AG04449 (cell line): ENCODE measurements at regions not wholly inside any gene's neighbourhood (a gene's known extent, or its start where the extent isn't known, plus 50 kb on each side); places are given as distances from the start of the nearest gene placed in this dataset.

Experiments used
- CTCF ChIA-PET: fragments of 350-600 bp; formaldehyde crosslinking; extraction: SDS; loops from one replicate; lab custom pipeline; 2021; ENCODE audit warnings: antibody characterized with exemption; lab: Yijun Ruan, JAX
- POLR2A ChIA-PET: fragments of 400-600, 350-600 bp; formaldehyde crosslinking; extraction: SDS; loops from one replicate; lab custom pipeline; 2020; ENCODE audit warnings: antibody characterized with exemption, inconsistent platforms; lab: Yijun Ruan, JAX
- DNase-seq: peaks from one replicate; pipeline ENCODE4 v3.0.0-alpha.2; 2010; ENCODE audit warnings: low read depth, low spot score
- H3K4me3 ChIP-seq: 2 replicates; pipeline ENCODE4 v1.5.1; 2011; ENCODE audit warnings: low read depth, mild to moderate bottlenecking, control low read depth, low read length
- CTCF ChIP-seq: IDR thresholded peaks from one replicate; pipeline ENCODE4 v1.5.1; 2011; ENCODE audit warnings: mild to moderate bottlenecking, moderate library complexity, low read length, control low read depth, inconsistent platforms; ENCODE audit not compliant: insufficient read depth; ENCODE audit errors: missing control alignments

- CTCF ChIA-PET = no interaction called here
- no peak overlapping the region for H3K4me3 ChIP-seq
- POLR2A ChIA-PET = no interaction called here
- no peak for TF ChIP-seq CTCF
- DNase-seq = no peak
These were observed 66.8 kb downstream of the BOD1 start for GRCh38 chr5:173549644-173550043.

GRCh38 chr5:173547579-173547978 lies 68.9 kb downstream of the BOD1 start:
- ChIA-PET POLR2A (no interaction called here), CTCF (interaction anchor here (0.7 to 1.9 kb wide), 6 partner anchors 17 to 426 kb away, joined by 3 to 7 read pairs (median 4); no protein-coding TSS in a partner anchor)
- no peak for TF ChIP-seq CTCF
- H3K4me3 ChIP-seq = no peak overlapping the region
- DNase-seq = no peak

GRCh38 chr5:173542964-173543363 lies 73.5 kb downstream of the BOD1 start:
- no peak for DNase-seq
- ChIA-PET POLR2A (no interaction called here), CTCF (no interaction called here)
- TF ChIP-seq CTCF = no peak
- no peak overlapping the region for H3K4me3 ChIP-seq

GRCh38 chr5:173542159-173542558 lies 74.3 kb downstream of the BOD1 start:
- ChIA-PET CTCF (interaction anchor here (1.3 kb wide), 1 partner anchor 31 kb away, joined by 6 read pairs; no protein-coding TSS in a partner anchor), POLR2A (no interaction called here)
- TF ChIP-seq CTCF = no peak
- DNase-seq = no peak
- no peak overlapping the region for H3K4me3 ChIP-seq

GRCh38 chr5:173538654-173539053 lies 77.8 kb downstream of the BOD1 start:
- ChIA-PET CTCF (no interaction called here), POLR2A (no interaction called here)
- no peak for DNase-seq
- TF ChIP-seq CTCF = no peak
- H3K4me3 ChIP-seq = no peak overlapping the region

- no peak for DNase-seq
- no peak for TF ChIP-seq CTCF
- no peak overlapping the region for H3K4me3 ChIP-seq
- ChIA-PET CTCF (interaction anchor here (1.4 kb wide), 1 partner anchor 35 kb away, joined by 3 read pairs; no protein-coding TSS in a partner anchor), POLR2A (no interaction called here)
These were observed 78.4 kb downstream of the BOD1 start for GRCh38 chr5:173538018-173538417.
